HFFc6 (cell line): ENCODE measurements at regions not wholly inside any gene's neighbourhood (a gene's known extent, or its start where the extent isn't known, plus 50 kb on each side); places are given as distances from the start of the nearest gene placed in this dataset.

ENCODE experiments used
- DNase-seq: peaks from one replicate; pipeline ENCODE4 v3.0.0-alpha.2; 2018
- H3K27ac Mint-ChIP-seq: 2 replicates; pipeline ENCODE4 v1.8.0; 2020; ENCODE audit warnings: mild to moderate bottlenecking, mixed read lengths
- H3K27me3 Mint-ChIP-seq: 2 replicates; pipeline ENCODE4 v1.8.0; 2021; ENCODE audit warnings: mild to moderate bottlenecking, moderate library complexity, mixed read lengths; ENCODE audit not compliant: insufficient read depth
- H3K36me3 Mint-ChIP-seq: 2 replicates; pipeline ENCODE4 v1.8.0; 2021; ENCODE audit warnings: low read depth, mixed read lengths
- H3K4me1 Mint-ChIP-seq: 2 replicates; pipeline ENCODE4 v1.8.0; 2020; ENCODE audit warnings: low read depth, mixed read lengths
- H3K4me3 Mint-ChIP-seq: 2 replicates; pipeline ENCODE4 v1.8.0; 2020; ENCODE audit warnings: mild to moderate bottlenecking, moderate library complexity, mixed read lengths
- H3K9me3 Mint-ChIP-seq: 2 replicates; pipeline ENCODE4 v1.8.0; 2020; ENCODE audit warnings: mild to moderate bottlenecking, mixed read lengths
- TF ChIP-seq, protein P1 (sequence below): fragments of 200-600 bp; sonication (generic); IDR thresholded peaks from 2 replicates; pipeline ENCODE4 v1.5.0; 2021; ENCODE audit warnings: antibody characterized with exemption, mild to moderate bottlenecking

DNA sequence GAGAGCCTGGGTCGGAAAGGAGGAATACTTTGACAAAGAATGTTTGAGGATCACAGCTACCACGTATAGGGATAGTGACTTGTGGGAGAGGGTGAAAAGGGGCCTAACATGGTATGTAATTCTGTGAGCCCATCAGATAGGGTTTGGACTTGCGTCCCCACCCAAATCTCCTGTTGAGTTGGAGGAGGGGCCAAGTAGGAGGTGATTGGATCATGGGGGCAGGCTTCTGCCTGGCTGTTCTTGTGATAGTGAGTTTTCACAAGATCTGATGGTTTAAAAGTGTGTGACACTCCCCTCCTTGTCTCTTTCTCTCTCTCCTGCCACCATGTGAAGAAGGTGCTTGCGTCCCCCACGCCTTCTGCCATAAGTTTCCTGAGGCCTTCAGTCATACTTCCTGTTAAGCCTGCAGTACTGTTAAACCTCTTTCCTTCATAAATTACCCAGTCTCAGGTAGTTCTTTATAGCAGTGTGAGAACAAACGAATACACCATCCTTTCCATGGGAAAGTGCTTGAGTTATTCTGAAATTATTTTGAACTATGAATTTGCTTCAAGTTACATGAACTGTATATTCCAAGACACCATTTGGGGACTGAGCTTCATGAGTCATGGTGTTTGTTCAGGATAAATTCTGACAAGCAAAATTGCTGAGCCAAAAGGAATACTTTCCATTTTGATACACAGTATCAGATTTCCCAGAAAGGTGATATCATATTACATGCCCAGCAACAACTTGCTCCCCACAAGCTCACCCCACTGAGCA is 68.8 kb upstream of the SSBP2 start:
- no peak overlapping the region for H3K4me3 Mint-ChIP-seq
- H3K4me1 Mint-ChIP-seq, result peaks cover 19% of the 10 kb centered on the region
- H3K9me3 Mint-ChIP-seq, result no peaks in the 10 kb centered on the region
- TF ChIP-seq, protein P1, sequence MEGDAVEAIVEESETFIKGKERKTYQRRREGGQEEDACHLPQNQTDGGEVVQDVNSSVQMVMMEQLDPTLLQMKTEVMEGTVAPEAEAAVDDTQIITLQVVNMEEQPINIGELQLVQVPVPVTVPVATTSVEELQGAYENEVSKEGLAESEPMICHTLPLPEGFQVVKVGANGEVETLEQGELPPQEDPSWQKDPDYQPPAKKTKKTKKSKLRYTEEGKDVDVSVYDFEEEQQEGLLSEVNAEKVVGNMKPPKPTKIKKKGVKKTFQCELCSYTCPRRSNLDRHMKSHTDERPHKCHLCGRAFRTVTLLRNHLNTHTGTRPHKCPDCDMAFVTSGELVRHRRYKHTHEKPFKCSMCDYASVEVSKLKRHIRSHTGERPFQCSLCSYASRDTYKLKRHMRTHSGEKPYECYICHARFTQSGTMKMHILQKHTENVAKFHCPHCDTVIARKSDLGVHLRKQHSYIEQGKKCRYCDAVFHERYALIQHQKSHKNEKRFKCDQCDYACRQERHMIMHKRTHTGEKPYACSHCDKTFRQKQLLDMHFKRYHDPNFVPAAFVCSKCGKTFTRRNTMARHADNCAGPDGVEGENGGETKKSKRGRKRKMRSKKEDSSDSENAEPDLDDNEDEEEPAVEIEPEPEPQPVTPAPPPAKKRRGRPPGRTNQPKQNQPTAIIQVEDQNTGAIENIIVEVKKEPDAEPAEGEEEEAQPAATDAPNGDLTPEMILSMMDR, result no peak
- no peaks in the 10 kb centered on the region for H3K27me3 Mint-ChIP-seq
- DNase-seq, result peak; percentile 12
- no peak overlapping the region for H3K27ac Mint-ChIP-seq
- H3K36me3 Mint-ChIP-seq, result no peaks in the 10 kb centered on the region

DNA sequence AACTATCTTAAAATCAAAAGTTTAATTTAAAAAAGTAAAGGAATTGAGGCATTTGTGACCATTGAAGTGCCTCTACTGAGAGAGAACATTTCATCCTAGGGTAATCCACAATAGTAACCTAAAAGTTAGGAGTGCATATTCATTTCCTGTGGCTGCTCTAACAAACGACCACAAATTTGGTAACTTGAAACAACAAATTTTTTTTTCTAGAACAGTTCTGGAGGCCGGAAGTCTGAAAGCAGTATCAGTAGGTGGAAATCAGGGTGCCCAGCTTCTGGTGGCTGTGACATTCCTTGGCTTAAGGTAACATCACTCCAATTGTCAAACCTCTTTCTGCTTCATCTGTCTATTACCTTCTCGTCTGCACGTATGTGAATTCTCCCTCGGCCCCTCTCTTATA is 67.1 kb upstream of the SSBP2 start:
- H3K27me3 Mint-ChIP-seq, result peaks cover 6% of the 10 kb centered on the region
- H3K4me3 Mint-ChIP-seq, result no peak overlapping the region
- DNase-seq, result no peak
- TF ChIP-seq, protein P1, result no peak
- H3K9me3 Mint-ChIP-seq, result no peaks in the 10 kb centered on the region
- peaks cover 13% of the 10 kb centered on the region for H3K4me1 Mint-ChIP-seq
- H3K36me3 Mint-ChIP-seq, result no peaks in the 10 kb centered on the region
- H3K27ac Mint-ChIP-seq, result no peak overlapping the region

DNA sequence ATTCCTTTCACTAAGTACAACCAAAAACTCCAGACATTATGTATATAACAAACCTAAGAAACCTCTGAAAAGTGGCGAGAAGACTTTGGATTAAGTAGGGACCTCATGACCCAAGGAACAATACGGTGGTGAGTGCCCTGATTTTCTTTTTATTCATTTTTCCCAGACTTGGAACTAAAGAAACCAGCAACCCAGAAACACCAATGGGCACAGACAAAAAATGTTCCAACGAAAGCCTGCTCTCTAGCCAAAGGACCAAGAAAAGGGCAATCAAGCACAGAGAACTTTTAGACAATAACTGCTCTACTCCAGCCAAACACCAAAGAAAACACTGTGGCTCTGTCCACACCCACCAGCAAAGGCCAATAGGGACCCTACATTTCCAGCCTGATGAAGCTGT is 66.2 kb upstream of the SSBP2 start:
- no peak overlapping the region for H3K27ac Mint-ChIP-seq
- H3K27me3 Mint-ChIP-seq, result peaks cover 6% of the 10 kb centered on the region
- H3K36me3 Mint-ChIP-seq, result no peaks in the 10 kb centered on the region
- H3K4me1 Mint-ChIP-seq, result peaks cover 13% of the 10 kb centered on the region
- no peak for DNase-seq
- H3K9me3 Mint-ChIP-seq, result no peaks in the 10 kb centered on the region
- H3K4me3 Mint-ChIP-seq, result no peak overlapping the region
- TF ChIP-seq, protein P1, result no peak

DNA sequence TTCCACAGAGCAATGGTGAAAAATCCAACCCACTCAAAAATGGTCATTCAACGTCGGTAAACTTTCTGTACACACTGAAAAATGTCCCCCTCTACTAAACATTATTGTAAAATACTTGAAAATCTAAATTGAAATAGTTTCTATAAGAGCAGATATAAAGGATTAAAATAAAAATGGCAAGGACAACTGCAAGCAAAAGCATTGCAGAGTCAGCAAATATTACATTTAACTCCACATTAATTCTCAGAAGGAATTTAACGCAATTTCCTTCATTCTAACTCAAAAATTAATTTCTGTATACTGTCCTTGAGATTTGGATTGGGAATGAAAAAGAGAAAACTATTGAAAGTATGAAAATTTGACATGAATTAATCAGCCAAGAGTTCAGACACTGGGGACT is 64.4 kb upstream of the SSBP2 start:
- Mint-ChIP-seq H3K36me3 (no peaks in the 10 kb centered on the region), H3K27ac (no peak overlapping the region), H3K27me3 (peaks cover 6% of the 10 kb centered on the region), H3K4me3 (no peak overlapping the region), H3K4me1 (peaks cover 9% of the 10 kb centered on the region), H3K9me3 (no peaks in the 10 kb centered on the region)
- DNase-seq, result no peak
- TF ChIP-seq, protein P1, result no peak

DNA sequence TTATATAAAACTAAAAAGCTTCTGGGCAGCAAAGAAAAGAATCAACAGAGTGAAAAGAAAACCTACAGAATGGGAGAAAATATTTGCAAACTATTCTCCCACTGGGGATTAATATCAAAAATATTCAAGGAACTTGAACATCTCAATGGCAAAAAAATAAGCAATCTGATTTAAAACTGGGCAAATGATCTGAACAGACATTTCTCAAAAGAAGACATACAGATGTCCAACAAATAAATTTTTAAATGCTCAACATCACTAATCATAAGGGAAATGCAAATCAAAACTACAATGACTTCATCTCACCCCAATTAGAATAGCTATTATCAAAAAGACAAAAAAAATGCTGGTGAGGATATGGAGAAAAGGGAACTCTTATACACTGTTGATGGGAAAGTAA is 57.2 kb upstream of the SSBP2 start:
- Mint-ChIP-seq H3K9me3 (peaks cover 14% of the 10 kb centered on the region), H3K27me3 (peaks cover 4% of the 10 kb centered on the region), H3K4me1 (no peaks in the 10 kb centered on the region), H3K4me3 (no peak overlapping the region), H3K27ac (no peak overlapping the region), H3K36me3 (peaks cover 14% of the 10 kb centered on the region; the same call in 1 of the 2 replicates)
- no peak for DNase-seq
- TF ChIP-seq, protein P1, result no peak
